Endothelial cell of umbilical vein (primary cell): ENCODE measurements at regions not wholly inside any gene's neighbourhood (a gene's known extent, or its start where the extent isn't known, plus 50 kb on each side); places are given as distances from the start of the nearest gene placed in this dataset.

Source experiments
- BruUV-seq: library from RNA; stranded (reverse); fragments of 400-500 nt; replicated peaks from 2 replicates; lab custom pipeline; 2021; lab: Mats Ljungman, UMichigan
- CTCF ChIA-PET: fragments of 300-600, 350-600 bp; sonication (Branson Sonifier 250); formaldehyde crosslinking; loops from one replicate; lab custom pipeline; 2021; ENCODE audit warnings: antibody characterized with exemption, inconsistent platforms; lab: Charles Lee
- POLR2A ChIA-PET: fragments of 300-600, 350-600 bp; sonication (Branson Sonifier 250); formaldehyde crosslinking; loops from one replicate; lab custom pipeline; 2021; ENCODE audit warnings: antibody characterized with exemption, inconsistent platforms; lab: Charles Lee
- DNase-seq: peaks from one replicate; pipeline ENCODE4 v3.0.0-alpha.2; 2011; ENCODE audit warnings: low read depth, low spot score
- FAIRE-seq: peaks from 2 replicates; lab custom pipeline; 2011; peaks lifted over from hg19 to GRCh38; lab: Jason Lieb, UNC
- H2AFZ ChIP-seq: 2 replicates; pipeline ENCODE4 v1.6.0; 2012; ENCODE audit warnings: low read depth, low read length, control low read depth, inconsistent platforms
- H3K27ac ChIP-seq: 2 replicates; pipeline ENCODE4 v1.5.1; 2011; ENCODE audit warnings: low read depth, mild to moderate bottlenecking, control low read depth, low read length, moderate library complexity; ENCODE audit not compliant: insufficient read depth
- H3K27me3 ChIP-seq, 2 experiments: 2 replicates each; pipeline versions ENCODE4 v1.6.0 to v1.6.1; 2011; ENCODE audit warnings: low read length in 2 of 2, mixed read lengths in 1 of 2; ENCODE audit not compliant: control insufficient read depth in 2 of 2, insufficient read depth in 2 of 2
- H3K36me3 ChIP-seq, 2 experiments: 2 replicates in 1 of 2; 3 replicates in 1 of 2; pipeline ENCODE4 v1.5.1; 2011; ENCODE audit warnings: low read length in 2 of 2, mild to moderate bottlenecking in 1 of 2, moderate library complexity in 1 of 2; ENCODE audit not compliant: control insufficient read depth in 2 of 2, insufficient read depth in 2 of 2; ENCODE audit errors: extremely low read depth in 1 of 2
- H3K4me1 ChIP-seq: 3 replicates; pipeline ENCODE4 v1.5.1; 2011; ENCODE audit warnings: mild to moderate bottlenecking, low read length; ENCODE audit not compliant: control insufficient read depth, insufficient read depth; ENCODE audit errors: extremely low read depth
- H3K4me2 ChIP-seq: 2 replicates; pipeline ENCODE4 v1.6.1; 2011; ENCODE audit warnings: low read length, control low read depth, mixed read lengths; ENCODE audit not compliant: insufficient read depth
- H3K4me3 ChIP-seq, 3 experiments: fragments of 200-600 bp in 1 of 3; sonication (generic), shearing (Covaris generic) in 1 of 3; replicated peaks in 1 of 3; 2 replicates each; pipeline ENCODE4 v1.5.1; 2011 to 2016; ENCODE audit warnings: control low read depth in 3 of 3, low read length in 3 of 3, mild to moderate bottlenecking in 2 of 3, inconsistent platforms in 1 of 3, low read depth in 1 of 3, moderate library complexity in 1 of 3; ENCODE audit not compliant: insufficient read depth in 1 of 3
- H3K79me2 ChIP-seq: 2 replicates; pipeline ENCODE4 v1.6.0; 2012; ENCODE audit warnings: low read length, inconsistent platforms; ENCODE audit not compliant: control insufficient read depth, insufficient read depth
- H3K9ac ChIP-seq: replicated peaks from 2 replicates; pipeline ENCODE3; 2011; ENCODE audit warnings: low read length, control low read depth; ENCODE audit not compliant: insufficient read depth; ENCODE audit errors: extremely low read depth
- H3K9me1 ChIP-seq: replicated peaks from 3 replicates; pipeline ENCODE4 v1.6.0; 2011; ENCODE audit warnings: mild to moderate bottlenecking, low read length; ENCODE audit not compliant: control insufficient read depth, insufficient read depth; ENCODE audit errors: extremely low read depth
- H3K9me3 ChIP-seq: replicated peaks from 2 replicates; pipeline ENCODE4 v1.5.1; 2012; ENCODE audit warnings: low read length, inconsistent platforms; ENCODE audit not compliant: control insufficient read depth, insufficient read depth
- H4K20me1 ChIP-seq: replicated peaks from 2 replicates; pipeline ENCODE3; 2011; ENCODE audit warnings: mild to moderate bottlenecking, low read length; ENCODE audit not compliant: control insufficient read depth, insufficient read depth; ENCODE audit errors: extremely low read depth
- CTCF ChIP-seq, 2 donors: IDR thresholded peaks; 1 replicate in 1 of 2; 2 replicates in 1 of 2; pipeline ENCODE4 v1.5.1; 2011; ENCODE audit warnings: low read length in 2 of 2, mild to moderate bottlenecking in 2 of 2, moderate library complexity in 2 of 2, control low read depth in 1 of 2, inconsistent platforms in 1 of 2, low read depth in 1 of 2; ENCODE audit not compliant: insufficient read depth in 1 of 2; ENCODE audit errors: extremely low read depth in 1 of 2
- EZH2 ChIP-seq: IDR thresholded peaks from 2 replicates; pipeline ENCODE4 v1.6.1; 2012; ENCODE audit warnings: borderline replicate concordance, low read depth, mild to moderate bottlenecking, moderate library complexity, low read length, inconsistent platforms; ENCODE audit not compliant: severe bottlenecking
- GATA2 ChIP-seq: IDR thresholded peaks from 2 replicates; pipeline ENCODE4 v1.7.0; 2011; ENCODE audit warnings: low read depth, mild to moderate bottlenecking, moderate library complexity, mixed read lengths, low read length; ENCODE audit not compliant: insufficient read length, insufficient read depth
- JUN ChIP-seq: IDR thresholded peaks from 2 replicates; pipeline ENCODE4 v1.6.1; 2011; ENCODE audit warnings: borderline replicate concordance, low read depth; ENCODE audit not compliant: insufficient read length, insufficient read depth
- MAX ChIP-seq: IDR thresholded peaks from 2 replicates; pipeline ENCODE4 v1.6.1; 2011; ENCODE audit not compliant: insufficient read depth, insufficient read length
- MYC ChIP-seq: IDR thresholded peaks from one replicate; pipeline ENCODE4 v1.6.1; 2011; ENCODE audit warnings: mild to moderate bottlenecking, low read depth, low read length
- POLR2A ChIP-seq: IDR thresholded peaks from 2 replicates; pipeline ENCODE4 v1.6.1; 2012; ENCODE audit warnings: low read depth, mild to moderate bottlenecking, control low read depth, low read length
- POLR2AphosphoS5 ChIP-seq: IDR thresholded peaks from 2 replicates; pipeline ENCODE4 v1.6.1; 2012; ENCODE audit warnings: low read depth, mild to moderate bottlenecking, control low read depth, low read length, moderate library complexity; ENCODE audit not compliant: insufficient read depth
- dilution Hi-C: fragments of 300-500 bp; cut with MboI; formaldehyde crosslinking; loops from one replicate; pipeline ENCODE4 v1.15.0; 2019; ENCODE audit warnings: low sequenced_read_pairs; ENCODE audit not compliant: extremely low pct_ligation_motif_present
- intact Hi-C: fragments of 100-400 bp; cut with micrococcal nuclease; formaldehyde crosslinking; loops from one replicate; pipeline ENCODE4 v1.10.0; 2022

- FAIRE-seq (no peak), DNase-seq (no peak)
- TF ChIP-seq GATA2 (no peak), MYC (no peak), EZH2 (no peak), JUN (no peak), POLR2AphosphoS5 (no peak), POLR2A (no peak), CTCF (IDR thresholded peaks at IDR 0.05; ENCODE audit: extremely low read depth in 1 of 2, insufficient read depth in 1 of 2, low read depth in 1 of 2, low read length in 2 of 2) (no peak), MAX (no peak)
- Histone ChIP-seq H4K20me1 (no peaks in the 10 kb centered on the region), H3K79me2 (no peaks in the 10 kb centered on the region), H3K9ac (no peak overlapping the region), H3K9me1 (no peaks in the 10 kb centered on the region), H3K4me2 (no peak overlapping the region), H2AFZ (no peak overlapping the region), H3K27ac (no peak overlapping the region), H3K27me3 (no peaks in the 10 kb centered on the region), H3K4me3 (no peak overlapping the region), H3K4me1 (no peaks in the 10 kb centered on the region), H3K9me3 (peaks cover 8% of the 10 kb centered on the region), H3K36me3 (no peaks in the 10 kb centered on the region)
- ChIA-PET CTCF (no interaction called here), POLR2A (no interaction called here)
- no TSS peak for BruUV-seq
- intact Hi-C loops = no loop called here
- dilution Hi-C loops = no loop called here
Measured at GRCh38 chr20:60306105-60306504, 347.9 kb downstream of the CDH26 start.
